ENCODE measurements at regions not wholly inside any gene's neighbourhood (a gene's known extent, or its start where the extent isn't known, plus 50 kb on each side); places are given as distances from the start of the nearest gene placed in this dataset.

DNA sequence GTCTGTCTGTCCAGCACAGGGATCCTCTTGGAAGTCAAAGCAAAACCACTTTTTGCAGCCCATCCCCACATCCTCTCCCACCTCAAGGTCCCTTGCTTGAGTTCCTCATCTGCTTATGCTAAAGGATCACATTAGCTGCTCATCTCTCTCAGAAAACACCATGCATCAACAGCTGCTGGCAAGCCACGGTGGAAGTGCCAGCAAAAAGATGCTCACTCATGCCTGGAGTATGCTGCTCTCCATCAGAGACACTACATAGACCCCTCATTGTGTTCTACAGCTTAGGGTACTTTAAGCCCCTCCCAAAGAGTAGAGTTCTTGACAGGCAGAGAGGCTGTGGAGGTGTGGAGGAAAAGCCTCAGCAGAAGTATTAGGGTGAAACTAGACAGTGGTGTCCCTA, 94.6 kb upstream of the COL8A1 start:
- Histone ChIP-seq H3K27ac (ENCODE audit: low read depth, low read length) (no peak overlapping the region), H3K4me3 (ENCODE audit: low read depth, low read length) (no peak overlapping the region), H3K27me3 (ENCODE audit: control insufficient read depth, insufficient read depth, low read length) (no peaks in the 10 kb centered on the region), H3K9me3 (ENCODE audit: control insufficient read depth, insufficient read depth, low read length) (no peaks in the 10 kb centered on the region)
- POLR2A ChIA-PET: no interaction called here
- DNase-seq (ENCODE audit: low read depth, low spot score): no peak
- CTCF ChIA-PET: no interaction called here
- TF ChIP-seq, protein P1, sequence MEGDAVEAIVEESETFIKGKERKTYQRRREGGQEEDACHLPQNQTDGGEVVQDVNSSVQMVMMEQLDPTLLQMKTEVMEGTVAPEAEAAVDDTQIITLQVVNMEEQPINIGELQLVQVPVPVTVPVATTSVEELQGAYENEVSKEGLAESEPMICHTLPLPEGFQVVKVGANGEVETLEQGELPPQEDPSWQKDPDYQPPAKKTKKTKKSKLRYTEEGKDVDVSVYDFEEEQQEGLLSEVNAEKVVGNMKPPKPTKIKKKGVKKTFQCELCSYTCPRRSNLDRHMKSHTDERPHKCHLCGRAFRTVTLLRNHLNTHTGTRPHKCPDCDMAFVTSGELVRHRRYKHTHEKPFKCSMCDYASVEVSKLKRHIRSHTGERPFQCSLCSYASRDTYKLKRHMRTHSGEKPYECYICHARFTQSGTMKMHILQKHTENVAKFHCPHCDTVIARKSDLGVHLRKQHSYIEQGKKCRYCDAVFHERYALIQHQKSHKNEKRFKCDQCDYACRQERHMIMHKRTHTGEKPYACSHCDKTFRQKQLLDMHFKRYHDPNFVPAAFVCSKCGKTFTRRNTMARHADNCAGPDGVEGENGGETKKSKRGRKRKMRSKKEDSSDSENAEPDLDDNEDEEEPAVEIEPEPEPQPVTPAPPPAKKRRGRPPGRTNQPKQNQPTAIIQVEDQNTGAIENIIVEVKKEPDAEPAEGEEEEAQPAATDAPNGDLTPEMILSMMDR (IDR thresholded peaks at IDR 0.05; ENCODE audit: low read depth, low read length): no peak

DNA sequence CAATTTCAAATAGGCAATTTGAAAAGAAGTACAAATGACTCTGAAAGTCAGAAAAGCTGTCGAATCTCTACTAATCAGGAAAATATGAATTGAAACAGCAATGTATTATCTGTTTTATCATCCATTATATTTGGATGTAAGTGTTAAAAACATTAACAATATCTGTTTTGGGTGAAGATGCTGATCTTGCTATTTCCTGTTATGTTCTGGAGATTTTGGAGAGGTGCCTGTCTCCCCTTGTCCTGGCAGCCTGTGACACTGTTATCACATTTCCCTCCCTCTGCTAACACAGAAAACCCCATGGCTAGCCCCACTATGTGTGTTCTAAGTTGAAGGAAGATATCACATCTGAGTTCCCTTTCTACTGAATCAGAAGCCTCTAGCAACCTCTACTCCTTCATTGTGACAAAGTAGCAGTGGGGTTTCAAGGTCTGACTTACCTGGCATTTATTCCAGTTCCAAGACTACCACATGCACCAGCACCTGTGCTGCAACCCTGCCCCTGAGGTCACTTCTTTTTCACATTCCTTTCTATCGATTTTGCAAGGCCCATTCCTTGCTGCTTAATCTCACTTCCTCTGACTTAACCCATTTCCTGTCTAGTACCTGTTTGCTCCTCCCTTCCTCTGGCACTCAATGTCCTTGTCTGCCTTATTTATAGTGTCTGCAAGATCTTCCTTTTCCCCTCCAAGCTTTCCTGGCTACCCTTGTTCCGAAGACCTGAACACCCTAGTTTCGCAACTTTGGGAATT, 95.5 kb upstream of the COL8A1 start:
- TF ChIP-seq, protein P1 (IDR thresholded peaks at IDR 0.05; ENCODE audit: low read depth, low read length): no peak
- H3K4me3 ChIP-seq (ENCODE audit: low read depth, low read length): no peak overlapping the region
- CTCF ChIA-PET: no interaction called here
- no peaks in the 10 kb centered on the region for H3K9me3 ChIP-seq (ENCODE audit: control insufficient read depth, insufficient read depth, low read length)
- no peak overlapping the region for H3K27ac ChIP-seq (ENCODE audit: low read depth, low read length)
- no peak for DNase-seq (ENCODE audit: low read depth, low spot score)
- POLR2A ChIA-PET: no interaction called here
- no peaks in the 10 kb centered on the region for H3K27me3 ChIP-seq (ENCODE audit: control insufficient read depth, insufficient read depth, low read length)

DNA sequence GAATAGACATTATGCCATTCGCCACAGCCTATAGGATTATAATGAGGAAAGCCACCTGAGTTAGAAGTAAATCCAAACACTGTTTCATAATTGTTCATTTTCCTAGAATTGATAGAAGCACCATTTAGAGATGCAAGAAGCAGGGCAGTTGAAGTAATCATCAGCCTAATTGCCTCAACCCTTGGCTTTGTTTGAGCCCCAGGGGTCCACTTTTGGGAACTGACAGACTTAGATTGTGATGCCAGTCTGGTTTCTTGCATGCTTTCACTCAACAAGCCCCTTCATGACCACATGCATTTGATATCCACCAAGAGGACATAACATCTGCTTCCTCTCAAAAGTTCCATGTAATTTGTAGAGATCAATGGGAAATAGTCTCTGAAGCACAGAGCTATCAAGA, 97.2 kb upstream of the COL8A1 start:
- no peak for DNase-seq (ENCODE audit: low read depth, low spot score)
- TF ChIP-seq, protein P1 (IDR thresholded peaks at IDR 0.05; ENCODE audit: low read depth, low read length): no peak
- ChIA-PET CTCF (no interaction called here), POLR2A (no interaction called here)
- no peaks in the 10 kb centered on the region for H3K27me3 ChIP-seq (ENCODE audit: control insufficient read depth, insufficient read depth, low read length)
- H3K27ac ChIP-seq (ENCODE audit: low read depth, low read length): no peak overlapping the region
- H3K4me3 ChIP-seq (ENCODE audit: low read depth, low read length): no peak overlapping the region
- H3K9me3 ChIP-seq (ENCODE audit: control insufficient read depth, insufficient read depth, low read length): no peaks in the 10 kb centered on the region

DNA sequence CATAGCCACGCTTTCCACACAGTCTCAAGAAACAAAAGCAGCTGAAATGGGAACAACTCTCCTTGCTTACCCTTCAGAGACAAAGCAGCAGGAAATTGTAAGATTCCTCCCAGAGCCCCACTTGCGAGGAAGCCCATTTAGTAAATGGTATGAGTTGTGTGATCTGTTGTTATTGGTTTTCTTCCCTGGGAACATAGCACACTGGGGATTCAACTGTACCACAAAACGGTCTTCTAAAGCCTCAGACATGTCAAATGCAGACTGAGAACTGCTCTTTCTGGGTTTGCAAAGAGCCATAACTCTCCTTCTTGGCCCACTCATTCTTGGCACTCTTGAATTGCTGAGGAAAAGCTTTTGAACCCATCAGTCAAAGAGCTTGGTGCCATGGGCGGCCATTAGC, 101.0 kb upstream of the COL8A1 start:
- ChIA-PET CTCF (no interaction called here), POLR2A (no interaction called here)
- H3K27ac ChIP-seq (ENCODE audit: low read depth, low read length): no peak overlapping the region

More for the DNA sequence above, 101.0 kb upstream of the COL8A1 start:
- H3K9me3 ChIP-seq (ENCODE audit: control insufficient read depth, insufficient read depth, low read length): no peaks in the 10 kb centered on the region
- TF ChIP-seq, protein P1 (IDR thresholded peaks at IDR 0.05; ENCODE audit: low read depth, low read length): no peak
- H3K27me3 ChIP-seq (ENCODE audit: control insufficient read depth, insufficient read depth, low read length): no peaks in the 10 kb centered on the region
- H3K4me3 ChIP-seq (ENCODE audit: low read depth, low read length): no peak overlapping the region
- DNase-seq (ENCODE audit: low read depth, low spot score): no peak

All from AG04450 (cell line).